ENCODE measurements at regions not wholly inside any gene's neighbourhood (a gene's known extent, or its start where the extent isn't known, plus 50 kb on each side); places are given as distances from the start of the nearest gene placed in this dataset.

GRCh38 chr4:188295899-188296298 lies 156.7 kb downstream of the TRIML1 start:
- TF ChIP-seq, protein P1, sequence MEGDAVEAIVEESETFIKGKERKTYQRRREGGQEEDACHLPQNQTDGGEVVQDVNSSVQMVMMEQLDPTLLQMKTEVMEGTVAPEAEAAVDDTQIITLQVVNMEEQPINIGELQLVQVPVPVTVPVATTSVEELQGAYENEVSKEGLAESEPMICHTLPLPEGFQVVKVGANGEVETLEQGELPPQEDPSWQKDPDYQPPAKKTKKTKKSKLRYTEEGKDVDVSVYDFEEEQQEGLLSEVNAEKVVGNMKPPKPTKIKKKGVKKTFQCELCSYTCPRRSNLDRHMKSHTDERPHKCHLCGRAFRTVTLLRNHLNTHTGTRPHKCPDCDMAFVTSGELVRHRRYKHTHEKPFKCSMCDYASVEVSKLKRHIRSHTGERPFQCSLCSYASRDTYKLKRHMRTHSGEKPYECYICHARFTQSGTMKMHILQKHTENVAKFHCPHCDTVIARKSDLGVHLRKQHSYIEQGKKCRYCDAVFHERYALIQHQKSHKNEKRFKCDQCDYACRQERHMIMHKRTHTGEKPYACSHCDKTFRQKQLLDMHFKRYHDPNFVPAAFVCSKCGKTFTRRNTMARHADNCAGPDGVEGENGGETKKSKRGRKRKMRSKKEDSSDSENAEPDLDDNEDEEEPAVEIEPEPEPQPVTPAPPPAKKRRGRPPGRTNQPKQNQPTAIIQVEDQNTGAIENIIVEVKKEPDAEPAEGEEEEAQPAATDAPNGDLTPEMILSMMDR (IDR thresholded peaks at IDR 0.05; ENCODE audit: low read depth, low read length, poor library complexity, severe bottlenecking), result no peak
- TF ChIP-seq EZH2phosphoT487 (IDR thresholded peaks at IDR 0.05; ENCODE audit: borderline replicate concordance, low read length), result no peak

All from DOHH2 (cell line).